Glutamatergic neuron (in vitro differentiated cells): ENCODE measurements at regions not wholly inside any gene's neighbourhood (a gene's known extent, or its start where the extent isn't known, plus 50 kb on each side); places are given as distances from the start of the nearest gene placed in this dataset.

ENCODE experiments used
- DNase-seq: peaks from one replicate; pipeline ENCODE4 v3.0.0; 2022
- H3K27ac Mint-ChIP-seq: one replicate; pipeline ENCODE4 v1.8.0; 2020; ENCODE audit warnings: mild to moderate bottlenecking, mixed read lengths, inconsistent platforms; ENCODE audit not compliant: unreplicated experiment
- H3K27me3 Mint-ChIP-seq: one replicate; pipeline ENCODE4 v1.8.0; 2020; ENCODE audit warnings: mild to moderate bottlenecking, moderate library complexity, mixed read lengths, inconsistent platforms; ENCODE audit not compliant: unreplicated experiment
- H3K36me3 Mint-ChIP-seq: one replicate; pipeline ENCODE4 v1.8.0; 2020; ENCODE audit warnings: mild to moderate bottlenecking, mixed read lengths, inconsistent platforms; ENCODE audit not compliant: unreplicated experiment
- H3K4me1 Mint-ChIP-seq: one replicate; pipeline ENCODE4 v1.8.0; 2020; ENCODE audit warnings: mild to moderate bottlenecking, low read depth, mixed read lengths, inconsistent platforms; ENCODE audit not compliant: unreplicated experiment
- H3K4me3 Mint-ChIP-seq: one replicate; pipeline ENCODE4 v1.8.0; 2020; ENCODE audit warnings: mild to moderate bottlenecking, mixed read lengths, inconsistent platforms; ENCODE audit not compliant: unreplicated experiment
- H3K9me3 Mint-ChIP-seq: one replicate; pipeline ENCODE4 v1.8.0; 2020; ENCODE audit warnings: mild to moderate bottlenecking, moderate library complexity, mixed read lengths, inconsistent platforms; ENCODE audit not compliant: unreplicated experiment
- TF ChIP-seq, protein P1 (sequence below): fragments of 200-600 bp; sonication (generic); IDR thresholded peaks from one replicate; pipeline ENCODE4 v1.5.0; 2021; ENCODE audit not compliant: partially characterized antibody, unreplicated experiment

DNA sequence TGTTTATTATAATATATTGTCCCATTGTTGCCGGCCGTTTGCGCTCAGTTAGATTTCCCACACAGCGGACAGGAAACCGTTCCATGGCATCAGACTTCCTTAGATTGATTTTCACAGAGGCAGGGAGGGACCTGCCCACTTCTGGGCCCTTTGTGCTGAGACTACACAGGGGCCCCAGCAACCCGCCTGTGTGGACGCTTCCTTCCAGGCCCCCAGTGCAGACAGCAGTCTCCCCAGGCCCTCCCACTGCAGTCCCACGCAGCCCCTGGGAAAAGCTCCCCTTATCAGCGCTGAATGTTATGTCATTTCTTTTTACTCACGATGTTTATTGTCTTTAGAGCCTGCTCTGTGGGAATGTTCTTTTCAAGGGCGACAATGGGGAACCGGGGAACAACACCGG lies 351.7 kb upstream of the ARGLU1 start:
- peak overlapping the region; percentile 46 for H3K27ac Mint-ChIP-seq
- no peaks in the 10 kb centered on the region for H3K36me3 Mint-ChIP-seq
- TF ChIP-seq, protein P1, sequence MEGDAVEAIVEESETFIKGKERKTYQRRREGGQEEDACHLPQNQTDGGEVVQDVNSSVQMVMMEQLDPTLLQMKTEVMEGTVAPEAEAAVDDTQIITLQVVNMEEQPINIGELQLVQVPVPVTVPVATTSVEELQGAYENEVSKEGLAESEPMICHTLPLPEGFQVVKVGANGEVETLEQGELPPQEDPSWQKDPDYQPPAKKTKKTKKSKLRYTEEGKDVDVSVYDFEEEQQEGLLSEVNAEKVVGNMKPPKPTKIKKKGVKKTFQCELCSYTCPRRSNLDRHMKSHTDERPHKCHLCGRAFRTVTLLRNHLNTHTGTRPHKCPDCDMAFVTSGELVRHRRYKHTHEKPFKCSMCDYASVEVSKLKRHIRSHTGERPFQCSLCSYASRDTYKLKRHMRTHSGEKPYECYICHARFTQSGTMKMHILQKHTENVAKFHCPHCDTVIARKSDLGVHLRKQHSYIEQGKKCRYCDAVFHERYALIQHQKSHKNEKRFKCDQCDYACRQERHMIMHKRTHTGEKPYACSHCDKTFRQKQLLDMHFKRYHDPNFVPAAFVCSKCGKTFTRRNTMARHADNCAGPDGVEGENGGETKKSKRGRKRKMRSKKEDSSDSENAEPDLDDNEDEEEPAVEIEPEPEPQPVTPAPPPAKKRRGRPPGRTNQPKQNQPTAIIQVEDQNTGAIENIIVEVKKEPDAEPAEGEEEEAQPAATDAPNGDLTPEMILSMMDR, result no peak
- peak; percentile 25 for DNase-seq
- no peaks in the 10 kb centered on the region for H3K27me3 Mint-ChIP-seq
- peak overlapping the region; percentile 40 for H3K4me3 Mint-ChIP-seq
- peaks cover 2% of the 10 kb centered on the region for H3K9me3 Mint-ChIP-seq
- H3K4me1 Mint-ChIP-seq, result peaks cover 39% of the 10 kb centered on the region

- peak overlapping the region; percentile 40 for H3K4me3 Mint-ChIP-seq
- H3K36me3 Mint-ChIP-seq, result no peaks in the 10 kb centered on the region
- peaks cover 39% of the 10 kb centered on the region for H3K4me1 Mint-ChIP-seq
Measured at GRCh38 chr13:106919133-106919532, 351.2 kb upstream of the ARGLU1 start.

GRCh38 chr13:106918557-106918860 lies 350.6 kb upstream of the ARGLU1 start:
- TF ChIP-seq, protein P1, result no peak
- DNase-seq, result no peak
- Mint-ChIP-seq H3K36me3 (no peaks in the 10 kb centered on the region), H3K27ac (no peak overlapping the region), H3K27me3 (no peaks in the 10 kb centered on the region), H3K4me3 (peak overlapping the region; percentile 4), H3K9me3 (peaks cover 2% of the 10 kb centered on the region), H3K4me1 (peaks cover 38% of the 10 kb centered on the region)

More at GRCh38 chr13:106919133-106919532, 351.2 kb upstream of the ARGLU1 start:
- peak overlapping the region; percentile 1 for H3K27ac Mint-ChIP-seq
- no peaks in the 10 kb centered on the region for H3K27me3 Mint-ChIP-seq
- peaks cover 2% of the 10 kb centered on the region for H3K9me3 Mint-ChIP-seq
- TF ChIP-seq, protein P1, result no peak
- no peak for DNase-seq

- peaks cover 34% of the 10 kb centered on the region for H3K4me1 Mint-ChIP-seq
- peak; percentile 91 for DNase-seq
- TF ChIP-seq, protein P1, result peak; percentile 97
- H3K27me3 Mint-ChIP-seq, result no peaks in the 10 kb centered on the region
- no peaks in the 10 kb centered on the region for H3K36me3 Mint-ChIP-seq
- H3K27ac Mint-ChIP-seq, result no peak overlapping the region
- peaks cover 2% of the 10 kb centered on the region for H3K9me3 Mint-ChIP-seq
- peak overlapping the region; percentile 79 for H3K4me3 Mint-ChIP-seq
Measured at GRCh38 chr13:106917673-106918556, 350.0 kb upstream of the ARGLU1 start.

- peak; percentile 29 for DNase-seq
- Mint-ChIP-seq H3K4me3 (peak overlapping the region; percentile 79), H3K27ac (no peak overlapping the region), H3K27me3 (no peaks in the 10 kb centered on the region), H3K9me3 (peaks cover 4% of the 10 kb centered on the region), H3K4me1 (peaks cover 30% of the 10 kb centered on the region), H3K36me3 (no peaks in the 10 kb centered on the region)
- TF ChIP-seq, protein P1, result no peak
Measured at GRCh38 chr13:106917024-106917571, 349.2 kb upstream of the ARGLU1 start.
